SK-N-SH (cell line): ENCODE measurements at regions not wholly inside any gene's neighbourhood (a gene's known extent, or its start where the extent isn't known, plus 50 kb on each side); places are given as distances from the start of the nearest gene placed in this dataset.

Source experiments
- CTCF ChIP-seq: fragments of 200-600 bp; sonication (generic); IDR thresholded peaks from 2 replicates; pipeline ENCODE4 v1.6.1; 2017; ENCODE audit warnings: antibody characterized with exemption, mild to moderate bottlenecking, moderate library complexity
- ELF1 ChIP-seq: IDR thresholded peaks from 2 replicates; pipeline ENCODE4 v1.4.0; 2012
- EP300 ChIP-seq, 2 experiments: IDR thresholded peaks; 2 replicates each; pipeline versions ENCODE4 v1.4.0 to v1.6.1; 2012; ENCODE audit warnings: borderline replicate concordance in 1 of 2, low read depth in 1 of 2, low read length in 1 of 2
- REST ChIP-seq: IDR thresholded peaks from 2 replicates; pipeline ENCODE4 v1.6.1; 2012; ENCODE audit warnings: mild to moderate bottlenecking, low read depth, low read length, moderate library complexity
- RFX5 ChIP-seq: IDR thresholded peaks from 2 replicates; pipeline ENCODE4 v1.6.1; 2012; ENCODE audit warnings: mild to moderate bottlenecking, improper control_type of control experiment, low read length

GRCh38 chr1:208967334-208967733, 616.2 kb upstream of the CAMK1G start:
- TF ChIP-seq REST (no peak), CTCF (no peak), EP300 (IDR thresholded peaks at IDR 0.05; ENCODE audit: borderline replicate concordance in 1 of 2, low read depth in 1 of 2, low read length in 1 of 2) (no peak), RFX5 (no peak), ELF1 (no peak)
